ENCODE measurements at regions not wholly inside any gene's neighbourhood (a gene's known extent, or its start where the extent isn't known, plus 50 kb on each side); places are given as distances from the start of the nearest gene placed in this dataset.

DNA sequence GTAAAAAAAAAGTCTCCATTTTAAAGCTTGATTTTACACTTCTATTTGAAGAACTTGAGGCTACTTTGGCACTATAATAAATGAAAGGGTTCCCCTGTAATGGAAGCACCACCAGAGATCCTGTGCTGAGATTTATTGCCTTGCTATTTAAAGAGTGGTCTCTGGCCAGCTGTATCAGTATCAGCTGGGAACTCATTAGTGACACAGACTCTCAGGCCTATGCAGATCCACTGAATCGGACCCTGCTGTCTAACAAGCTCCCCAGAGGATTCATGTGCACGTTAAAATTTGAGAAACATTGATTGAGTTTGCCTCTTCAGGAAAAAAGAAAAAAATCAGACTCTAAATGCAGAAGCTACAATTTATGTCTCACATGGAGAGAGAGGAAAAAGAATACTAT lies 299.9 kb upstream of the BMP2 start:
- Histone ChIP-seq H3K9me3 (no peaks in the 10 kb centered on the region), H3K27me3 (no peaks in the 10 kb centered on the region), H3K4me1 (no peaks in the 10 kb centered on the region), H3K27ac (no peak overlapping the region), H3K4me3 (no peak overlapping the region), H3K36me3 (no peaks in the 10 kb centered on the region)
- TF ChIP-seq EP300 (IDR thresholded peaks at IDR 0.05) (no peak), POLR2A (IDR thresholded peaks at IDR 0.05) (no peak), POLR2AphosphoS5 (IDR thresholded peaks at IDR 0.05) (no peak)
- TF ChIP-seq, protein P1, sequence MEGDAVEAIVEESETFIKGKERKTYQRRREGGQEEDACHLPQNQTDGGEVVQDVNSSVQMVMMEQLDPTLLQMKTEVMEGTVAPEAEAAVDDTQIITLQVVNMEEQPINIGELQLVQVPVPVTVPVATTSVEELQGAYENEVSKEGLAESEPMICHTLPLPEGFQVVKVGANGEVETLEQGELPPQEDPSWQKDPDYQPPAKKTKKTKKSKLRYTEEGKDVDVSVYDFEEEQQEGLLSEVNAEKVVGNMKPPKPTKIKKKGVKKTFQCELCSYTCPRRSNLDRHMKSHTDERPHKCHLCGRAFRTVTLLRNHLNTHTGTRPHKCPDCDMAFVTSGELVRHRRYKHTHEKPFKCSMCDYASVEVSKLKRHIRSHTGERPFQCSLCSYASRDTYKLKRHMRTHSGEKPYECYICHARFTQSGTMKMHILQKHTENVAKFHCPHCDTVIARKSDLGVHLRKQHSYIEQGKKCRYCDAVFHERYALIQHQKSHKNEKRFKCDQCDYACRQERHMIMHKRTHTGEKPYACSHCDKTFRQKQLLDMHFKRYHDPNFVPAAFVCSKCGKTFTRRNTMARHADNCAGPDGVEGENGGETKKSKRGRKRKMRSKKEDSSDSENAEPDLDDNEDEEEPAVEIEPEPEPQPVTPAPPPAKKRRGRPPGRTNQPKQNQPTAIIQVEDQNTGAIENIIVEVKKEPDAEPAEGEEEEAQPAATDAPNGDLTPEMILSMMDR (IDR thresholded peaks at IDR 0.05) = no peak
- no peak for ATAC-seq (ENCODE audit: low FRiP score in 2 of 2)
- 64 to 72% methylated on average over 2 of the region's 2 CpGs for WGBS, 2 donors
- no peak for DNase-seq

GRCh38 chr20:6466075-6466810 lies 301.2 kb upstream of the BMP2 start:
- Histone ChIP-seq H3K36me3 (no peaks in the 10 kb centered on the region), H3K4me1 (no peaks in the 10 kb centered on the region), H3K27ac (no peak overlapping the region), H3K4me3 (no peak overlapping the region), H3K27me3 (no peaks in the 10 kb centered on the region), H3K9me3 (no peaks in the 10 kb centered on the region)
- no peak for TF ChIP-seq POLR2AphosphoS5 (IDR thresholded peaks at IDR 0.05)
- no peak for TF ChIP-seq EP300 (IDR thresholded peaks at IDR 0.05)
- TF ChIP-seq POLR2A (IDR thresholded peaks at IDR 0.05) = no peak
- TF ChIP-seq, protein P1 (IDR thresholded peaks at IDR 0.05) = no peak
- ATAC-seq (ENCODE audit: low FRiP score in 2 of 2) (no peak), DNase-seq (no peak)
- 71 to 73% methylated on average over 6 of the region's 6 CpGs for WGBS, 2 donors

DNA sequence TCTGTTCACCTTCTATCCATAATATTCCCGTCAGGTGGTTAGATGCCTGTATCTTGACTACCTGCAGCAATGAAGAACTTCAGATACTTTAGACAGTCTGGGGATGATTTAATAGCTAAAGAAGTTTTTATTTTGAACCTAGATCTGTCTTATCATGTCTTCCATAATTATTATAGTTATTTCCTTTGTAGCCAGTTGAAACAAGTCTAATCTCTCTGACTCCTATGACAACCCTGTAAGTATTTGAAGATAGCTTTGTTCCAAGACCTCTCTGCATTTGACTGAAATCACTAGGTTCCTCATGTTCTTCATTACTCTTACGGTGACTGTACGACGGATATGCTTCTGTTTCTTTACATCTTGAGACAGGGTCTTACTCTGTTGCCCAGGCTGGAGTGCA lies 316.6 kb upstream of the BMP2 start:
- Histone ChIP-seq H3K4me3 (no peak overlapping the region), H3K27ac (no peak overlapping the region), H3K27me3 (no peaks in the 10 kb centered on the region), H3K9me3 (no peaks in the 10 kb centered on the region), H3K36me3 (no peaks in the 10 kb centered on the region), H3K4me1 (no peaks in the 10 kb centered on the region)
- ATAC-seq (ENCODE audit: low FRiP score in 2 of 2) = no peak
- TF ChIP-seq POLR2A (IDR thresholded peaks at IDR 0.05) = no peak
- no peak for TF ChIP-seq EP300 (IDR thresholded peaks at IDR 0.05)
- TF ChIP-seq, protein P1 (IDR thresholded peaks at IDR 0.05) = no peak
- TF ChIP-seq POLR2AphosphoS5 (IDR thresholded peaks at IDR 0.05) = no peak
- no peak for DNase-seq
- 81 to 97% methylated on average over 4 of the region's 4 CpGs for WGBS, 2 donors

- DNase-seq (no peak), ATAC-seq (ENCODE audit: low FRiP score in 2 of 2) (no peak)
- Histone ChIP-seq H3K27me3 (no peaks in the 10 kb centered on the region), H3K4me1 (no peaks in the 10 kb centered on the region), H3K4me3 (no peak overlapping the region), H3K9me3 (no peaks in the 10 kb centered on the region), H3K27ac (no peak overlapping the region), H3K36me3 (no peaks in the 10 kb centered on the region)
- no peak for TF ChIP-seq POLR2AphosphoS5 (IDR thresholded peaks at IDR 0.05)
- TF ChIP-seq POLR2A (IDR thresholded peaks at IDR 0.05) = no peak
- TF ChIP-seq, protein P1 (IDR thresholded peaks at IDR 0.05) = no peak
- TF ChIP-seq EP300 (IDR thresholded peaks at IDR 0.05) = no peak
- 74 to 83% methylated on average over 5 of the region's 5 CpGs for WGBS, 2 donors
Measured at GRCh38 chr20:6440443-6440799, 317.6 kb upstream of the FERMT1 start.

Measured in upper lobe of left lung (tissue), 6 donors.